ENCODE measurements at regions not wholly inside any gene's neighbourhood (a gene's known extent, or its start where the extent isn't known, plus 50 kb on each side); places are given as distances from the start of the nearest gene placed in this dataset.

- TF ChIP-seq, protein P1, sequence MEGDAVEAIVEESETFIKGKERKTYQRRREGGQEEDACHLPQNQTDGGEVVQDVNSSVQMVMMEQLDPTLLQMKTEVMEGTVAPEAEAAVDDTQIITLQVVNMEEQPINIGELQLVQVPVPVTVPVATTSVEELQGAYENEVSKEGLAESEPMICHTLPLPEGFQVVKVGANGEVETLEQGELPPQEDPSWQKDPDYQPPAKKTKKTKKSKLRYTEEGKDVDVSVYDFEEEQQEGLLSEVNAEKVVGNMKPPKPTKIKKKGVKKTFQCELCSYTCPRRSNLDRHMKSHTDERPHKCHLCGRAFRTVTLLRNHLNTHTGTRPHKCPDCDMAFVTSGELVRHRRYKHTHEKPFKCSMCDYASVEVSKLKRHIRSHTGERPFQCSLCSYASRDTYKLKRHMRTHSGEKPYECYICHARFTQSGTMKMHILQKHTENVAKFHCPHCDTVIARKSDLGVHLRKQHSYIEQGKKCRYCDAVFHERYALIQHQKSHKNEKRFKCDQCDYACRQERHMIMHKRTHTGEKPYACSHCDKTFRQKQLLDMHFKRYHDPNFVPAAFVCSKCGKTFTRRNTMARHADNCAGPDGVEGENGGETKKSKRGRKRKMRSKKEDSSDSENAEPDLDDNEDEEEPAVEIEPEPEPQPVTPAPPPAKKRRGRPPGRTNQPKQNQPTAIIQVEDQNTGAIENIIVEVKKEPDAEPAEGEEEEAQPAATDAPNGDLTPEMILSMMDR (conservative IDR thresholded peaks at IDR 0.05; ENCODE audit: low read depth, low read length) = no peak
- TF ChIP-seq EZH2 (IDR thresholded peaks at IDR 0.05; ENCODE audit: borderline replicate concordance, low read depth, low read length, poor library complexity, severe bottlenecking) = no peak
These were observed 591.7 kb downstream of the CSNK1G3 start for GRCh38 chr5:124103671-124104070.
